PC-3 (cell line): ENCODE measurements at regions not wholly inside any gene's neighbourhood (a gene's known extent, or its start where the extent isn't known, plus 50 kb on each side); places are given as distances from the start of the nearest gene placed in this dataset.

Experiments
- ATAC-seq: fragments of 200-7000 bp; cut with Tn5 transposase; 2 replicates; pipeline ENCODE4 v1.9.1; 2020; ENCODE audit warnings: mild to moderate bottlenecking, moderate library complexity
- BruUV-seq: library from RNA; stranded (reverse); fragments of 400-500 nt; replicated peaks from 2 replicates; lab custom pipeline; 2021; lab: Mats Ljungman, UMichigan
- CTCF ChIA-PET: fragments of 300-600 bp; sonication (Branson Sonifier 250); formaldehyde crosslinking; loops from one replicate; lab custom pipeline; 2022; ENCODE audit warnings: antibody characterized with exemption; lab: Charles Lee
- POLR2A ChIA-PET: fragments of 300-600 bp; sonication (Branson Sonifier 250); formaldehyde crosslinking; loops from one replicate; lab custom pipeline; 2022; ENCODE audit warnings: antibody characterized with exemption; ENCODE audit not compliant: unreplicated experiment; lab: Charles Lee
- DNase-seq: peaks from one replicate; pipeline ENCODE4 v3.0.0-alpha.2; 2015
- H2AFZ ChIP-seq: fragments of 300-600 bp; sonication (generic); 2 replicates; pipeline ENCODE4 v1.6.0; 2016; ENCODE audit warnings: antibody characterized with exemption, low read length
- H3F3A ChIP-seq: fragments of 300-600 bp; sonication (generic); one replicate; pipeline ENCODE4 v1.6.0; 2017; ENCODE audit warnings: antibody characterized with exemption, low read length, control low read depth, mild to moderate bottlenecking; ENCODE audit not compliant: unreplicated experiment
- H3K27ac ChIP-seq: fragments of 300-600 bp; sonication (generic); 2 replicates; pipeline ENCODE4 v1.5.1; 2016; ENCODE audit warnings: mild to moderate bottlenecking, low read length
- H3K27me3 ChIP-seq: fragments of 300-600 bp; sonication (generic); 2 replicates; pipeline ENCODE4 v1.6.1; 2016; ENCODE audit warnings: low read length, mixed read lengths
- H3K36me3 ChIP-seq: fragments of 300-600 bp; sonication (generic); 2 replicates; pipeline ENCODE4 v1.6.1; 2016; ENCODE audit warnings: low read depth, mixed run types, low read length, mixed read lengths
- H3K4me1 ChIP-seq: fragments of 300-600 bp; sonication (generic); 2 replicates; pipeline ENCODE4 v1.5.1; 2016; ENCODE audit warnings: low read length; ENCODE audit not compliant: insufficient read depth
- H3K4me2 ChIP-seq: fragments of 300-600 bp; sonication (generic); 2 replicates; pipeline ENCODE4 v1.6.0; 2016; ENCODE audit warnings: low read length
- H3K4me3 ChIP-seq: fragments of 300-600 bp; sonication (generic); 2 replicates; pipeline ENCODE4 v1.5.1; 2016; ENCODE audit warnings: mild to moderate bottlenecking, low read length, mixed read lengths
- H3K79me2 ChIP-seq: fragments of 300-600 bp; sonication (generic); 2 replicates; pipeline ENCODE4 v1.6.1; 2017; ENCODE audit warnings: low read length, mixed read lengths
- H3K9ac ChIP-seq: fragments of 300-600 bp; sonication (generic); 2 replicates; pipeline ENCODE4 v1.6.0; 2016; ENCODE audit warnings: mild to moderate bottlenecking, low read length
- H3K9me2 ChIP-seq: fragments of 300-600 bp; sonication (generic); replicated peaks from 2 replicates; pipeline ENCODE4 v1.6.1; 2016; ENCODE audit warnings: mixed run types, low read length, mixed read lengths
- H3K9me3 ChIP-seq: fragments of 300-600 bp; sonication (generic); 2 replicates; pipeline ENCODE4 v1.6.1; 2016; ENCODE audit warnings: low read length, mixed read lengths
- H4K20me1 ChIP-seq: fragments of 300-600 bp; sonication (generic); 2 replicates; pipeline ENCODE4 v1.6.1; 2016; ENCODE audit warnings: low read length, mixed read lengths
- EZH2 ChIP-seq: fragments of 300-600 bp; sonication (generic); IDR thresholded peaks from one replicate; pipeline ENCODE4 v1.6.1; 2017; ENCODE audit warnings: antibody characterized with exemption, mild to moderate bottlenecking, low read length; ENCODE audit not compliant: unreplicated experiment
- EZH2phosphoT487 ChIP-seq: fragments of 300-600 bp; sonication (generic); IDR thresholded peaks from 2 replicates; pipeline ENCODE4 v1.6.1; 2018; ENCODE audit warnings: mild to moderate bottlenecking, antibody characterized with exemption, low read length, borderline replicate concordance
- intact Hi-C: fragments of 100-400 bp; cut with micrococcal nuclease; formaldehyde crosslinking; loops from 2 replicates; pipeline ENCODE4 v1.9.0; 2023
- TF ChIP-seq, protein P1 (sequence below): fragments of 300-600 bp; sonication (generic); conservative IDR thresholded peaks from 2 replicates; pipeline ENCODE4 v1.5.1; 2017; ENCODE audit warnings: antibody characterized with exemption, low read depth, mild to moderate bottlenecking, low read length

DNA sequence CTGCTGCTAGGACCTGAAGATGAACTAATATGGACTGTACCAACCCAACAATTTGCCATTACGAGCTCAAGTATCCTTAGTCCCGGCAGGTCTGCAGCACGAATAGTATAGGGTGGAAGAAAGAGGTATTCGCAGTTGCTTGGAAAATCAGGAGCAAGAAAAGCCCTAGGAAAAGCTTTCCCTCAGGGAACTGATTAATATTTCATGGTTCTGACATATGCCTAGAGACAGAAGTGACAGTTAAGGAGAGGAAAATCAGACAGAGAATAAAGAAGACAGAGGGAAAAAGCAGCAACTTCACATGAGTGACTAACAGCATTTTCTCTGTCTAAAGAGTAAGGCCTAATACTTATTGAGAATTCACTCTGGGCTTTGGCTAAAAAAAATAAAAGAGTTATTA lies 602.9 kb upstream of the ATP2B1 start:
- Histone ChIP-seq H3K4me3 (no peak overlapping the region), H3K4me2 (no peak overlapping the region), H3K27me3 (no peaks in the 10 kb centered on the region), H4K20me1 (no peaks in the 10 kb centered on the region), H3K9me3 (no peaks in the 10 kb centered on the region), H3F3A (no peaks in the 10 kb centered on the region), H2AFZ (no peak overlapping the region), H3K36me3 (no peaks in the 10 kb centered on the region), H3K27ac (no peak overlapping the region), H3K79me2 (no peaks in the 10 kb centered on the region), H3K9ac (no peak overlapping the region), H3K4me1 (no peaks in the 10 kb centered on the region), H3K9me2 (no peaks in the 10 kb centered on the region)
- POLR2A ChIA-PET, result no interaction called here
- BruUV-seq, result no TSS peak
- ATAC-seq, result no peak
- TF ChIP-seq, protein P1, sequence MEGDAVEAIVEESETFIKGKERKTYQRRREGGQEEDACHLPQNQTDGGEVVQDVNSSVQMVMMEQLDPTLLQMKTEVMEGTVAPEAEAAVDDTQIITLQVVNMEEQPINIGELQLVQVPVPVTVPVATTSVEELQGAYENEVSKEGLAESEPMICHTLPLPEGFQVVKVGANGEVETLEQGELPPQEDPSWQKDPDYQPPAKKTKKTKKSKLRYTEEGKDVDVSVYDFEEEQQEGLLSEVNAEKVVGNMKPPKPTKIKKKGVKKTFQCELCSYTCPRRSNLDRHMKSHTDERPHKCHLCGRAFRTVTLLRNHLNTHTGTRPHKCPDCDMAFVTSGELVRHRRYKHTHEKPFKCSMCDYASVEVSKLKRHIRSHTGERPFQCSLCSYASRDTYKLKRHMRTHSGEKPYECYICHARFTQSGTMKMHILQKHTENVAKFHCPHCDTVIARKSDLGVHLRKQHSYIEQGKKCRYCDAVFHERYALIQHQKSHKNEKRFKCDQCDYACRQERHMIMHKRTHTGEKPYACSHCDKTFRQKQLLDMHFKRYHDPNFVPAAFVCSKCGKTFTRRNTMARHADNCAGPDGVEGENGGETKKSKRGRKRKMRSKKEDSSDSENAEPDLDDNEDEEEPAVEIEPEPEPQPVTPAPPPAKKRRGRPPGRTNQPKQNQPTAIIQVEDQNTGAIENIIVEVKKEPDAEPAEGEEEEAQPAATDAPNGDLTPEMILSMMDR, result no peak
- DNase-seq, result no peak
- CTCF ChIA-PET, result no interaction called here
- intact Hi-C loops, result no loop called here

DNA sequence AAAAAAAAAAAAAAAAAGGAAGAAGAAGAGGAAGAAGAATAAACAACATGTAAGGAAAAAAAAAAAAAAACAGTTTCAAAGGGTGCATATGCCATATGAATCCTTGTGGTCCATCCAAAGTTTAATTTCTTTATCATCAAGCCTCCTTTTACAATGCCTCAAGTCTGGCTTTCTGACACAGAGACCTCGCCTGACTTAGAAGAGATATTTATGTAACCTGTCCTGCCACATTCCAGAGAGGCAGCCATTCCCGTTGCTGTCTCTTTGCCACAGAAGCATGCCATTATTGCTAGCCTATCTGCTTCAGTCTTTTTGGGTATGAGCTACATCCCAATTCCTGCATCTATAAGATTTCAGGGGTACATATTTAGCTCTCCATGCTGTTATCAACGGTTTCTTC lies 596.7 kb upstream of the ATP2B1 start:
- Histone ChIP-seq H3K79me2 (no peaks in the 10 kb centered on the region), H3K4me3 (no peak overlapping the region), H3K9me3 (no peaks in the 10 kb centered on the region), H3K4me1 (peaks cover 10% of the 10 kb centered on the region; the same call in 1 of the 2 replicates), H3K4me2 (no peak overlapping the region), H3K9ac (no peak overlapping the region), H3K36me3 (no peaks in the 10 kb centered on the region), H2AFZ (peak overlapping the region; percentile 39; the same call in 1 of the 2 replicates), H3K27me3 (no peaks in the 10 kb centered on the region), H4K20me1 (no peaks in the 10 kb centered on the region), H3K9me2 (no peaks in the 10 kb centered on the region), H3K27ac (no peak overlapping the region), H3F3A (no peaks in the 10 kb centered on the region)
- BruUV-seq, result no TSS peak
- ChIA-PET CTCF (no interaction called here), POLR2A (interaction anchor here (0.6 kb wide), 1 partner anchor 107 kb away, joined by 4 read pairs; no protein-coding TSS in a partner anchor)
- DNase-seq, result peak; percentile 75
- peak; percentile 64; the same call in 1 of the 2 replicates for ATAC-seq
- intact Hi-C loops, result no loop called here
- TF ChIP-seq, protein P1, result no peak
- TF ChIP-seq EZH2 (no peak), EZH2phosphoT487 (no peak)

DNA sequence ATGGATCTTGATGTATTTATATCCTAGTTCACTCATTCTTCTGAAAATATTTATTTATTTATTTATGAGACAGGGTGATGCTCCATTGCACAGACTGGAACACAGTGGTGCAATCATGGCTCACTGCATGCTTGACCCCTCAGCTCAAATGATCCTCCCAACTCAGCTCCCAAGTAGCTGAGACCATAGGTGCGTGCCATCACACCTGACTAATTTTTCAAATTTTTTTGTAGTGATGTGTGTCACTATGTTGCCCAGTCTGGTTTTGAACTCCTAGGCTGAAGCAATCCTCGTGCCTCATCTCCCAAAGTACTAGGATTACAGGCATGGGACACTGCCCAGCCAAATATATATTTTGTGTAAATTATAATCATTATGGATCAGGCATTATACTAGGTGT lies 595.6 kb upstream of the ATP2B1 start:
- H3K4me3 ChIP-seq, result no peak overlapping the region
- H3K36me3 ChIP-seq, result no peaks in the 10 kb centered on the region
- TF ChIP-seq, protein P1, result no peak
- TF ChIP-seq EZH2phosphoT487 (no peak), EZH2 (no peak)
- no peaks in the 10 kb centered on the region for H3K9me3 ChIP-seq
- no peaks in the 10 kb centered on the region for H3K27me3 ChIP-seq
- POLR2A ChIA-PET, result no interaction called here
- peaks cover 10% of the 10 kb centered on the region; the same call in 1 of the 2 replicates for H3K4me1 ChIP-seq
- ATAC-seq, result no peak
- H3K9me2 ChIP-seq, result no peaks in the 10 kb centered on the region
- intact Hi-C loops, result no loop called here
- no peaks in the 10 kb centered on the region for H4K20me1 ChIP-seq
- CTCF ChIA-PET, result no interaction called here
- H3F3A ChIP-seq, result no peaks in the 10 kb centered on the region
- no TSS peak for BruUV-seq
- H3K9ac ChIP-seq, result no peak overlapping the region
- H2AFZ ChIP-seq, result no peak overlapping the region
- H3K27ac ChIP-seq, result no peak overlapping the region
- DNase-seq, result no peak
- H3K79me2 ChIP-seq, result no peaks in the 10 kb centered on the region
- H3K4me2 ChIP-seq, result no peak overlapping the region
